Smooth muscle cell (in vitro differentiated cells): ENCODE measurements at regions not wholly inside any gene's neighbourhood (a gene's known extent, or its start where the extent isn't known, plus 50 kb on each side); places are given as distances from the start of the nearest gene placed in this dataset.

Experiments
- DNase-seq: peaks from one replicate; lab custom pipeline; 2025; ENCODE audit not compliant: unreplicated experiment; lab: John Stamatoyannopoulos, UW
- H2AFZ ChIP-seq: fragments of 200-600 bp; sonication (generic); 2 replicates; pipeline ENCODE4 v1.6.0; 2016; ENCODE audit warnings: antibody characterized with exemption, low read depth, mild to moderate bottlenecking
- H3F3A ChIP-seq: fragments of 200-600 bp; sonication (generic); 2 replicates; pipeline ENCODE4 v1.6.0; 2017; ENCODE audit warnings: antibody characterized with exemption, low read depth
- H3K27ac ChIP-seq: fragments of 200-600 bp; sonication (generic); 2 replicates; pipeline ENCODE4 v1.5.1; 2016; ENCODE audit warnings: low read depth, mild to moderate bottlenecking
- H3K27me3 ChIP-seq: fragments of 200-600 bp; sonication (generic); 2 replicates; pipeline ENCODE4 v1.6.1; 2016; ENCODE audit warnings: low read depth, mild to moderate bottlenecking
- H3K36me3 ChIP-seq: fragments of 200-600 bp; sonication (generic); 2 replicates; pipeline ENCODE4 v1.5.1; 2016; ENCODE audit warnings: low read depth
- H3K4me1 ChIP-seq: fragments of 200-600 bp; sonication (generic); 2 replicates; pipeline ENCODE4 v1.5.1; 2016; ENCODE audit warnings: low read depth
- H3K4me2 ChIP-seq: fragments of 200-600 bp; sonication (generic); 2 replicates; pipeline ENCODE4 v1.6.0; 2016; ENCODE audit warnings: mild to moderate bottlenecking
- H3K4me3 ChIP-seq: fragments of 200-600 bp; sonication (generic); 2 replicates; pipeline ENCODE4 v1.5.1; 2016; ENCODE audit warnings: mild to moderate bottlenecking
- H3K79me2 ChIP-seq: fragments of 200-600 bp; sonication (generic); 2 replicates; pipeline ENCODE4 v1.6.0; 2016; ENCODE audit warnings: low read depth, mild to moderate bottlenecking
- H3K9ac ChIP-seq: fragments of 200-600 bp; sonication (generic); 2 replicates; pipeline ENCODE4 v1.6.0; 2016; ENCODE audit warnings: low read depth
- H3K9me3 ChIP-seq: fragments of 200-600 bp; sonication (generic); replicated peaks from 2 replicates; pipeline ENCODE4 v1.5.1; 2016; ENCODE audit warnings: low read depth
- H4K20me1 ChIP-seq: fragments of 200-600 bp; sonication (generic); 2 replicates; pipeline ENCODE4 v1.6.0; 2016; ENCODE audit warnings: low read depth
- CTCF ChIP-seq: fragments of 200-600 bp; sonication (generic); IDR thresholded peaks from 2 replicates; pipeline ENCODE4 v1.5.1; 2017; ENCODE audit warnings: borderline replicate concordance, mild to moderate bottlenecking, antibody characterized with exemption; ENCODE audit not compliant: insufficient read depth, poor library complexity, severe bottlenecking
- WGBS: methylation state at CpG from one replicate; pipeline ENCODE4 v1.1.7; 2016; ENCODE audit warnings: low lambda C conversion rate; 5-methylcytosine and 5-hydroxymethylcytosine counted together

GRCh38 chr18:44341759-44342158 lies 338.9 kb upstream of the SETBP1 start:
- DNase-seq: no peak
- Histone ChIP-seq H4K20me1 (no peaks in the 10 kb centered on the region), H3K27me3 (no peaks in the 10 kb centered on the region), H3K4me3 (no peak overlapping the region), H3K27ac (no peak overlapping the region), H3K79me2 (no peaks in the 10 kb centered on the region), H3K4me1 (no peaks in the 10 kb centered on the region), H3K36me3 (no peaks in the 10 kb centered on the region), H3F3A (no peaks in the 10 kb centered on the region), H3K9ac (no peak overlapping the region), H3K4me2 (no peak overlapping the region), H2AFZ (no peak overlapping the region), H3K9me3 (peaks cover 4% of the 10 kb centered on the region)
- WGBS: 92% methylated on average over 1 of the region's 1 CpG
- no peak for TF ChIP-seq CTCF

- no peak overlapping the region for H3K27ac ChIP-seq
- H3K4me1 ChIP-seq: no peaks in the 10 kb centered on the region
- no peaks in the 10 kb centered on the region for H3K27me3 ChIP-seq
- no peaks in the 10 kb centered on the region for H4K20me1 ChIP-seq
- no peak for DNase-seq
- H3K9ac ChIP-seq: no peak overlapping the region
- peaks cover 4% of the 10 kb centered on the region for H3K9me3 ChIP-seq
- no peak for TF ChIP-seq CTCF
- H3K4me2 ChIP-seq: no peak overlapping the region
- no peaks in the 10 kb centered on the region for H3K36me3 ChIP-seq
- WGBS: 87% methylated on average over 2 of the region's 2 CpGs
- H3F3A ChIP-seq: no peaks in the 10 kb centered on the region
- H3K4me3 ChIP-seq: no peak overlapping the region
- H3K79me2 ChIP-seq: no peaks in the 10 kb centered on the region
- H2AFZ ChIP-seq: no peak overlapping the region
Observed at GRCh38 chr18:44342162-44342561, 338.5 kb upstream of the SETBP1 start.

DNA sequence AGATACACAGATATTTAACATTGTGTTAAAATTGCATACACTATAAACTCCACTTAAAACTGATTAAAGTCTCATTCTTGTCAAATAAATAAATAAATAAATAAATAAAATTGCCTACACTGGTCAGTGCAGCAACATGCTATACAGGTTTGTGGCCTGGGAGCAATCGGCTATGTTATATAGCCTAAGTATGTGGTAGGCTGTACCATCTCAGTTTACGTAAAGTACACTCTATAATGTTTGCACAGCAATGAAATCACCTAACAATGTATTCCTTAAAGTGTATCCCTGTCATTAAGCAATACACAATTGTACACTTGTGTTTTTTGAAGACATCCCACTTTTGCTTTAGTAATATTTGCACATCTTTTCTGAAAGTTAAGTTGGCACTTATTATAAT lies 337.7 kb upstream of the SETBP1 start:
- no peak for DNase-seq
- H3K4me3 ChIP-seq: no peak overlapping the region
- no peak overlapping the region for H3K4me2 ChIP-seq
- no peak overlapping the region for H3K27ac ChIP-seq
- H2AFZ ChIP-seq: no peak overlapping the region
- no peak for TF ChIP-seq CTCF
- no peak overlapping the region for H3K9ac ChIP-seq
- no peaks in the 10 kb centered on the region for H3K27me3 ChIP-seq
- no peaks in the 10 kb centered on the region for H3K79me2 ChIP-seq
- H3K9me3 ChIP-seq: no peaks in the 10 kb centered on the region
- no peaks in the 10 kb centered on the region for H3K4me1 ChIP-seq
- no peaks in the 10 kb centered on the region for H3F3A ChIP-seq
- 92% methylated on average over 2 of the region's 2 CpGs for WGBS
- no peaks in the 10 kb centered on the region for H4K20me1 ChIP-seq
- H3K36me3 ChIP-seq: no peaks in the 10 kb centered on the region

- no peaks in the 10 kb centered on the region for H3K9me3 ChIP-seq
- no peak overlapping the region for H3K4me3 ChIP-seq
- H3F3A ChIP-seq: no peaks in the 10 kb centered on the region
- H3K36me3 ChIP-seq: no peaks in the 10 kb centered on the region
- no peaks in the 10 kb centered on the region for H3K4me1 ChIP-seq
- no peak overlapping the region for H3K4me2 ChIP-seq
- no peak for DNase-seq
- no peaks in the 10 kb centered on the region for H3K79me2 ChIP-seq
- no peak overlapping the region for H3K9ac ChIP-seq
- no peaks in the 10 kb centered on the region for H3K27me3 ChIP-seq
- no peak for TF ChIP-seq CTCF
- no peaks in the 10 kb centered on the region for H4K20me1 ChIP-seq
- H3K27ac ChIP-seq: no peak overlapping the region
- no peak overlapping the region for H2AFZ ChIP-seq
Observed at GRCh38 chr18:44343570-44343969, 337.1 kb upstream of the SETBP1 start.
